Loucy (cell line): ENCODE measurements at regions not wholly inside any gene's neighbourhood (a gene's known extent, or its start where the extent isn't known, plus 50 kb on each side); places are given as distances from the start of the nearest gene placed in this dataset.

Source experiments
- CTCF ChIP-seq: fragments of 200-600 bp; sonication (generic); conservative IDR thresholded peaks from 2 replicates; pipeline ENCODE4 v1.5.1; 2014; ENCODE audit warnings: mild to moderate bottlenecking, antibody characterized with exemption, low read length
- EZH2phosphoT487 ChIP-seq: fragments of 200-600 bp; IDR thresholded peaks from 2 replicates; pipeline ENCODE4 v1.6.1; 2018; ENCODE audit warnings: antibody characterized with exemption, mild to moderate bottlenecking, moderate library complexity, borderline replicate concordance

GRCh38 chrX:79266702-79267101 is 100.4 kb downstream of the ITM2A start:
- no peak for TF ChIP-seq CTCF
- no peak for TF ChIP-seq EZH2phosphoT487
